Activated CD8-positive, alpha-beta T cell treated with anti-CD3 and anti-CD28 coated beads, Interleukin-2, amount 10 ng/mL, durations not matched to agents 7 days and 5 days (primary cell): ENCODE measurements at regions not wholly inside any gene's neighbourhood (a gene's known extent, or its start where the extent isn't known, plus 50 kb on each side); places are given as distances from the start of the nearest gene placed in this dataset.

ENCODE experiments used
- ATAC-seq: fragments of 150-1000 bp; cut with Tn5 transposase; one replicate; pipeline ENCODE4 v1.10.0; 2021; ENCODE audit warnings: moderate library complexity
- CTCF ChIA-PET: fragments of 350-600 bp; sonication (Branson Sonifier 250); formaldehyde crosslinking; loops from one replicate; lab custom pipeline; 2021; ENCODE audit warnings: antibody characterized with exemption; lab: Charles Lee
- POLR2A ChIA-PET: fragments of 350-600 bp; sonication (Branson Sonifier 250); formaldehyde crosslinking; loops from one replicate; lab custom pipeline; 2021; ENCODE audit warnings: antibody characterized with exemption; lab: Charles Lee
- DNase-seq: peaks from one replicate; pipeline ENCODE4 v3.0.0-alpha.2; 2020
- H3K27ac Mint-ChIP-seq: one replicate; pipeline ENCODE4 v1.8.0; 2021; ENCODE audit warnings: mild to moderate bottlenecking, mixed read lengths
- H3K27me3 Mint-ChIP-seq: one replicate; pipeline ENCODE4 v1.8.0; 2021; ENCODE audit warnings: low read depth, mixed read lengths
- H3K36me3 Mint-ChIP-seq: one replicate; pipeline ENCODE4 v1.8.0; 2021; ENCODE audit warnings: low read depth, mixed read lengths
- H3K4me1 Mint-ChIP-seq: one replicate; pipeline ENCODE4 v1.8.0; 2021; ENCODE audit warnings: low read depth, mixed read lengths
- H3K4me3 Mint-ChIP-seq: one replicate; pipeline ENCODE4 v1.8.0; 2021; ENCODE audit warnings: mild to moderate bottlenecking, mixed read lengths
- H3K9me3 Mint-ChIP-seq: one replicate; pipeline ENCODE4 v1.8.0; 2022; ENCODE audit warnings: mixed read lengths; ENCODE audit not compliant: insufficient read depth

GRCh38 chr17:69975808-69976207, 99.2 kb upstream of the KCNJ16 start:
- Mint-ChIP-seq H3K27ac (no peak overlapping the region), H3K4me3 (no peak overlapping the region), H3K9me3 (no peaks in the 10 kb centered on the region), H3K4me1 (no peaks in the 10 kb centered on the region), H3K36me3 (no peaks in the 10 kb centered on the region), H3K27me3 (no peaks in the 10 kb centered on the region)
- no peak for ATAC-seq
- CTCF ChIA-PET = no interaction called here
- POLR2A ChIA-PET = no interaction called here
- no peak for DNase-seq

DNA sequence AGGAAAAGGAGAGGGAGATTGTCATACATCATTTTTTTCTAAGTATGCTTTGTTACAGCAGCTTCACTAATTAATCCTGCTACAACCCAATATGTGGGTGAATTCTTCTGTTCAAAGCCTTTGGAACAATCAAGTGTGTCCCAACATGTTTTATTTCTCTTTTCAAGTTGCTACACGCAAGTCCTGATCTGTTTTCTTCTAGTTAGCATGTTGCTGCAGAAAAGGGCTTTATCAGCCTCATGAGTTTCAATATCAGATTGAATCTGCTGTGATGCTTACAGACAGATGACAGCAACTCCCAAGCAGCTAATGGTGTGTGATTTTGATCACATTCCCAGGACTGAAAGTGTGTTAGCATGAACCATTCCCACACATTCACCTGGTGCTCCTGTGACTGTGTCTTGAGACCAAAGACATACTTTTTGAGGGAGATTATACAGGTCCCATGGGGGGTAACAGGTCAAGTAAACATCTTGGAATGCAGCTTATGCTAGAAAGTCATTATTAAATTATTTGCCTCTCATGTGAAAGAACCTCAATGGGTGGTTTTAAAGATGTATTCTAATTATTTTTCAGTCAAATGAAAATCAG, 96.9 kb upstream of the KCNJ16 start:
- no peak for ATAC-seq
- CTCF ChIA-PET = no interaction called here

GRCh38 chr17:69981441-69981840, 93.6 kb upstream of the KCNJ16 start:
- CTCF ChIA-PET = no interaction called here
- H3K4me1 Mint-ChIP-seq = no peaks in the 10 kb centered on the region
- no peaks in the 10 kb centered on the region for H3K9me3 Mint-ChIP-seq
- no peak overlapping the region for H3K27ac Mint-ChIP-seq
- POLR2A ChIA-PET = interaction anchor here (0.5 kb wide), 1 partner anchor 247 kb away, joined by 4 read pairs; no protein-coding TSS in a partner anchor
- no peak for ATAC-seq
- H3K4me3 Mint-ChIP-seq = no peak overlapping the region
- no peaks in the 10 kb centered on the region for H3K36me3 Mint-ChIP-seq
- no peak for DNase-seq
- no peaks in the 10 kb centered on the region for H3K27me3 Mint-ChIP-seq

More for the DNA sequence above, 96.9 kb upstream of the KCNJ16 start:
- no peak for DNase-seq
- Mint-ChIP-seq H3K27me3 (no peaks in the 10 kb centered on the region), H3K4me3 (no peak overlapping the region), H3K4me1 (no peaks in the 10 kb centered on the region), H3K36me3 (no peaks in the 10 kb centered on the region), H3K9me3 (no peaks in the 10 kb centered on the region), H3K27ac (no peak overlapping the region)
- POLR2A ChIA-PET = no interaction called here

DNA sequence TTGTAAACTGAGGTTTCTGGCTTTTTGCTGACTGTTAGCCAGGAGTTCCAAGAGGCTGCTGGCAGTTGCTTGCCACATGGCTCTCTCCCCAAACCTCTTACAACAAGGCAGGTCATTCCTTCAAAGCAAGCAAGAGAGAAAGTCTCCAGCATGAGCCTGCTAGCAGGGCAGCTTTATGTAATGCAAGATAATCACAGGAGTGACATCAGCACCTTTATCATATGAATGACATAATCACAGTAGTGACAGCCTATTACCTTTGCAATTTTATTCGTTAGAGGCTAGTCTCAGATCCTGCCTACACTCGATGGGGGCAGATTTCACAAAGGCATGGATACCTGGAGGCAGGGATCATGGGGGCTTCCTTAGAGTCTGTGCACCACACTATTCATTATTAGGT, 79.5 kb upstream of the KCNJ16 start:
- DNase-seq (no peak), ATAC-seq (no peak)
- no peaks in the 10 kb centered on the region for H3K36me3 Mint-ChIP-seq
- no peak overlapping the region for H3K4me3 Mint-ChIP-seq
- H3K4me1 Mint-ChIP-seq = no peaks in the 10 kb centered on the region
- peaks cover 7% of the 10 kb centered on the region for H3K9me3 Mint-ChIP-seq
- no peak overlapping the region for H3K27ac Mint-ChIP-seq
- ChIA-PET POLR2A (no interaction called here), CTCF (no interaction called here)
- H3K27me3 Mint-ChIP-seq = no peaks in the 10 kb centered on the region

DNA sequence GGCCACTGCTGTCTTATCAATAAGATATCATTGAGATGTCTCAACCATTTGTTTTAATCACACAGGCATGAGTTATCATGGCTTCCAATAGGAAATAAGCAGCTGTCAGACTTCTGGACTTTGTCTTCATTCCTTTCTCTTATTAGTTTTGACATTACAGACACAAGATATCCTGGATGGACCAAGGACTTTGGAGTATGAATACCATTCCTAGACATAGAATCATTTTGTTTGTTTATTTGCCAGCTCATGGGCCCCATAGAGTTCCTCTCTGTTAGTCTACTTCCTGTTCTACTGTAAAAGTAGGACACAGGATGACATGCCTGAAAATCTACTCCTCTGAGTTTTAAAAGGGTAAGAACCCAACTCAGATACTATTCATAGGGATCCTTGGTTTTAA, 77.7 kb upstream of the KCNJ16 start:
- ATAC-seq (no peak), DNase-seq (no peak)
- CTCF ChIA-PET = no interaction called here
- no peak overlapping the region for H3K4me3 Mint-ChIP-seq
- H3K4me1 Mint-ChIP-seq = no peaks in the 10 kb centered on the region
- H3K9me3 Mint-ChIP-seq = no peaks in the 10 kb centered on the region
- POLR2A ChIA-PET = no interaction called here
- H3K27me3 Mint-ChIP-seq = no peaks in the 10 kb centered on the region
- no peaks in the 10 kb centered on the region for H3K36me3 Mint-ChIP-seq
- H3K27ac Mint-ChIP-seq = no peak overlapping the region

- H3K9me3 Mint-ChIP-seq = no peaks in the 10 kb centered on the region
- H3K4me3 Mint-ChIP-seq = no peak overlapping the region
- ATAC-seq = no peak
- POLR2A ChIA-PET = no interaction called here
- H3K4me1 Mint-ChIP-seq = no peaks in the 10 kb centered on the region
- no peak overlapping the region for H3K27ac Mint-ChIP-seq
- no peak for DNase-seq
- no peaks in the 10 kb centered on the region for H3K36me3 Mint-ChIP-seq
- CTCF ChIA-PET = no interaction called here
- H3K27me3 Mint-ChIP-seq = no peaks in the 10 kb centered on the region
Measured at GRCh38 chr17:69999253-69999652, 75.8 kb upstream of the KCNJ16 start.

GRCh38 chr17:70006159-70006558, 68.9 kb upstream of the KCNJ16 start:
- Mint-ChIP-seq H3K27me3 (no peaks in the 10 kb centered on the region), H3K27ac (no peak overlapping the region), H3K4me1 (no peaks in the 10 kb centered on the region), H3K4me3 (no peak overlapping the region), H3K36me3 (no peaks in the 10 kb centered on the region), H3K9me3 (no peaks in the 10 kb centered on the region)
- ChIA-PET CTCF (interaction anchor here (1.1 kb wide), 1 partner anchor 399 kb away, joined by 3 read pairs; no protein-coding TSS in a partner anchor), POLR2A (no interaction called here)
- DNase-seq = no peak
- ATAC-seq = no peak

- ATAC-seq = no peak
- POLR2A ChIA-PET = no interaction called here
- Mint-ChIP-seq H3K4me3 (no peak overlapping the region), H3K9me3 (no peaks in the 10 kb centered on the region), H3K27me3 (no peaks in the 10 kb centered on the region), H3K27ac (no peak overlapping the region), H3K4me1 (no peaks in the 10 kb centered on the region), H3K36me3 (no peaks in the 10 kb centered on the region)
- CTCF ChIA-PET = no interaction called here
- DNase-seq = no peak
Measured at GRCh38 chr17:70011750-70012149, 63.3 kb upstream of the KCNJ16 start.

DNA sequence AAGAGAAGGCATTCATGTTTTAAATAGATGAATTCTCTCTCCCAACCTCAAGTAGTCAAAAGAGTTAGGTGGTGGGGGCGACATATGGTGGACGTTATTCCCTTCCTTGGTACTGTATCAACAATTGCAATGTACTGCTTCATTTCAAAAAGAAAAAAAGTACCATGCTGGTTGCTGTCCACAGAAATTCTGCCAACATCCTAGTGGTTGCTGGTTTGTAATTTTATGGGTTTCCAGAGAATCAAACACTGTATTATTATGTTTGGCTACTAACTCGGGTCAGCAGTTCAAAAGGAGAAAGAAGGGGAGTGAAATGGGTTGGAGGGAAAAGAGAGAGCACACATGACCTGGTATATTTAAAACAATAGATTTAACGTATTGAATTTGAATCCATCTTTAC, 61.1 kb upstream of the KCNJ16 start:
- no peaks in the 10 kb centered on the region for H3K27me3 Mint-ChIP-seq
- POLR2A ChIA-PET = no interaction called here
- DNase-seq = no peak
- no peak for ATAC-seq
- no peaks in the 10 kb centered on the region for H3K36me3 Mint-ChIP-seq
- no peaks in the 10 kb centered on the region for H3K9me3 Mint-ChIP-seq
- H3K4me1 Mint-ChIP-seq = no peaks in the 10 kb centered on the region
- H3K4me3 Mint-ChIP-seq = no peak overlapping the region
- H3K27ac Mint-ChIP-seq = no peak overlapping the region
- CTCF ChIA-PET = no interaction called here

GRCh38 chr17:70017112-70017511, 57.9 kb upstream of the KCNJ16 start:
- CTCF ChIA-PET = interaction anchor here (1.0 kb wide), 1 partner anchor 29 kb away, joined by 3 read pairs; no protein-coding TSS in a partner anchor
- H3K27ac Mint-ChIP-seq = no peak overlapping the region

GRCh38 chr17:70017941-70018340, 57.1 kb upstream of the KCNJ16 start:
- CTCF ChIA-PET = interaction anchor here (1.0 kb wide), 1 partner anchor 29 kb away, joined by 3 read pairs; no protein-coding TSS in a partner anchor
- DNase-seq (no peak), ATAC-seq (no peak)
- no peaks in the 10 kb centered on the region for H3K4me1 Mint-ChIP-seq
- H3K4me3 Mint-ChIP-seq = no peak overlapping the region
- no peak overlapping the region for H3K27ac Mint-ChIP-seq
- no peaks in the 10 kb centered on the region for H3K36me3 Mint-ChIP-seq
- H3K9me3 Mint-ChIP-seq = no peaks in the 10 kb centered on the region
- POLR2A ChIA-PET = no interaction called here
- no peaks in the 10 kb centered on the region for H3K27me3 Mint-ChIP-seq

More at GRCh38 chr17:70017112-70017511, 57.9 kb upstream of the KCNJ16 start:
- H3K4me1 Mint-ChIP-seq = no peaks in the 10 kb centered on the region
- no peaks in the 10 kb centered on the region for H3K27me3 Mint-ChIP-seq
- no peaks in the 10 kb centered on the region for H3K9me3 Mint-ChIP-seq
- DNase-seq = no peak
- no peaks in the 10 kb centered on the region for H3K36me3 Mint-ChIP-seq
- H3K4me3 Mint-ChIP-seq = no peak overlapping the region
- no peak for ATAC-seq
- POLR2A ChIA-PET = no interaction called here

DNA sequence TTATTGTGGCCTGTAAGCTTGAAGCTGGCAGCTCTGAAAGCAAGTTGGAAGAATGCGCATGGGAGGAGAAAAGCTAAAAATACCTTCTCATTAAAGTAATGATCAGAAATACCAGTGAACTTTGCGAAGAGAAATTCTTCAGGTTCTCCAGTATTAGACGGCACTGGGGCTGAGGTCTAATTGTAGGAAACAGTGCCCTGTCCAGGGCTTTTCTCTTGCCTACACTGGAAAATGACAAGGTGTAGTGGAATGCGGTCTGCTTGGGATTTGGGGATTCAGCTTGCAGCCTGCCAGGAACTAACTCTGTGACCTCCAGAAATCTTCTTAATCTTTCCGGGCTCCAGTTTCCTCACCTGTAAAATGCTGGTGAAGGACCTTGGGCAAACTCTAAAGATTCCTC, 53.3 kb upstream of the KCNJ16 start:
- POLR2A ChIA-PET = no interaction called here

DNA sequence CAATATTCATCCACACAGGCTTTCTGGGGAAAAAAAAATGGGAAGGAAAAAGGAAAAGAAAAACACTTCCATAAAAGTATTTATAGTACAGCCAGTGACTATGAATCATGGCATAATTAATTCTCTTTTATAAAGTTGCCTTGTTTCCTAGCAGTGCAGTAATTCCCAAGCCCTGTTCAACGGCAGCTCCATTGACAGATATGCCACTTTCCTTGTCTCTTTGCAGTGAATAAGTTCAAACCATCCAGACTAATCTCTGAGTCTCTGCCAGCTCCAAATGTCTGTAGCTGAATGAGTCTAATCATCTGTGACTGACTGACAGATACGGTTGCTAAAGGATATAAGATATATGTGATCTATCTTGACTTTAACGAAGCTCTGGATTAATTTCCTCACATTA, 52.9 kb upstream of the KCNJ16 start:
- no peak for DNase-seq
- POLR2A ChIA-PET = no interaction called here
- no peaks in the 10 kb centered on the region for H3K4me1 Mint-ChIP-seq
- H3K27me3 Mint-ChIP-seq = peaks cover 4% of the 10 kb centered on the region
- H3K9me3 Mint-ChIP-seq = no peaks in the 10 kb centered on the region
- H3K36me3 Mint-ChIP-seq = no peaks in the 10 kb centered on the region
- no peak overlapping the region for H3K4me3 Mint-ChIP-seq
- CTCF ChIA-PET = no interaction called here
- H3K27ac Mint-ChIP-seq = no peak overlapping the region
- no peak for ATAC-seq

More for the DNA sequence above, 53.3 kb upstream of the KCNJ16 start:
- H3K27me3 Mint-ChIP-seq = peaks cover 4% of the 10 kb centered on the region
- CTCF ChIA-PET = no interaction called here
- H3K9me3 Mint-ChIP-seq = no peaks in the 10 kb centered on the region
- DNase-seq (no peak), ATAC-seq (no peak)
- no peak overlapping the region for H3K4me3 Mint-ChIP-seq
- H3K36me3 Mint-ChIP-seq = no peaks in the 10 kb centered on the region
- no peaks in the 10 kb centered on the region for H3K4me1 Mint-ChIP-seq
- no peak overlapping the region for H3K27ac Mint-ChIP-seq
